Esophagus squamous epithelium (tissue), 5 donors: ENCODE measurements at regions not wholly inside any gene's neighbourhood (a gene's known extent, or its start where the extent isn't known, plus 50 kb on each side); places are given as distances from the start of the nearest gene placed in this dataset.
"Not testable (repeated sequence)": the region's sequence is repeated elsewhere in the genome, so short reads cannot be mapped to it uniquely, and the experiment has no call there.

Source experiments
- DNase-seq: peaks from one replicate; lab custom pipeline; 2025; lab: John Stamatoyannopoulos, UW
- H3K27ac ChIP-seq, 4 donors: fragments of 200-600 bp; sonication (generic); one replicate each; pipeline ENCODE4 v1.5.1; 2016 to 2019; ENCODE audit warnings: mild to moderate bottlenecking in 1 of 4
- H3K27me3 ChIP-seq, 4 donors: fragments of 200-600 bp; sonication (generic); 1 replicate in 3 of 4; 2 replicates in 1 of 4; pipeline versions ENCODE4 v1.5.1 to v1.6.0; 2017 to 2021; ENCODE audit warnings: antibody characterized with exemption in 1 of 4
- H3K36me3 ChIP-seq, 3 donors: fragments of 200-600 bp; sonication (generic); one replicate each; pipeline ENCODE4 v1.5.1; 2016 to 2019
- H3K4me1 ChIP-seq, 3 donors: fragments of 200-600 bp; sonication (generic); one replicate each; pipeline ENCODE4 v1.5.1; 2017 to 2019
- H3K4me3 ChIP-seq, 4 donors: fragments of 200-600 bp; sonication (generic); 1 replicate in 3 of 4; 2 replicates in 1 of 4; pipeline ENCODE4 v1.5.1; 2016 to 2019; ENCODE audit warnings: mild to moderate bottlenecking in 2 of 4, moderate library complexity in 1 of 4
- H3K9me3 ChIP-seq, 3 donors: fragments of 200-600 bp; sonication (generic); one replicate each; pipeline ENCODE4 v1.5.1; 2016 to 2019
- POLR2A ChIP-seq, 4 donors: fragments of 450-650 bp; IDR thresholded peaks; one replicate each; pipeline ENCODE4 v1.6.1; 2017; ENCODE audit warnings: antibody characterized with exemption in 4 of 4, mild to moderate bottlenecking in 4 of 4, moderate library complexity in 3 of 4
- WGBS, 2 donors: methylation state at CpG; one replicate each; pipeline ENCODE4 v1.1.5; 2018; 5-methylcytosine and 5-hydroxymethylcytosine counted together
- intact Hi-C: fragments of 100-400 bp; cut with DNase I; formaldehyde crosslinking; loops from one replicate; pipeline ENCODE4 v1.15.0; 2022
- TF ChIP-seq, protein P1 (sequence below), 6 experiments: fragments of 450-650 bp in 4 of 6; fragments of 200-600 bp in 2 of 6; sonication (generic) in 2 of 6; IDR thresholded peaks; one replicate each; pipeline ENCODE4 v1.5.1; 2016 to 2019; ENCODE audit warnings: antibody characterized with exemption in 6 of 6, mild to moderate bottlenecking in 4 of 6, moderate library complexity in 4 of 6
- donor health status: DM: yes; HTN: yes; CAD: no.

- Histone ChIP-seq H3K4me3 (no peak overlapping the region), H3K36me3 (no peaks in the 10 kb centered on the region), H3K27me3 (no peaks in the 10 kb centered on the region), H3K27ac (no peak overlapping the region), H3K4me1 (no peaks in the 10 kb centered on the region), H3K9me3 (no peaks in the 10 kb centered on the region)
- TF ChIP-seq, protein P1, sequence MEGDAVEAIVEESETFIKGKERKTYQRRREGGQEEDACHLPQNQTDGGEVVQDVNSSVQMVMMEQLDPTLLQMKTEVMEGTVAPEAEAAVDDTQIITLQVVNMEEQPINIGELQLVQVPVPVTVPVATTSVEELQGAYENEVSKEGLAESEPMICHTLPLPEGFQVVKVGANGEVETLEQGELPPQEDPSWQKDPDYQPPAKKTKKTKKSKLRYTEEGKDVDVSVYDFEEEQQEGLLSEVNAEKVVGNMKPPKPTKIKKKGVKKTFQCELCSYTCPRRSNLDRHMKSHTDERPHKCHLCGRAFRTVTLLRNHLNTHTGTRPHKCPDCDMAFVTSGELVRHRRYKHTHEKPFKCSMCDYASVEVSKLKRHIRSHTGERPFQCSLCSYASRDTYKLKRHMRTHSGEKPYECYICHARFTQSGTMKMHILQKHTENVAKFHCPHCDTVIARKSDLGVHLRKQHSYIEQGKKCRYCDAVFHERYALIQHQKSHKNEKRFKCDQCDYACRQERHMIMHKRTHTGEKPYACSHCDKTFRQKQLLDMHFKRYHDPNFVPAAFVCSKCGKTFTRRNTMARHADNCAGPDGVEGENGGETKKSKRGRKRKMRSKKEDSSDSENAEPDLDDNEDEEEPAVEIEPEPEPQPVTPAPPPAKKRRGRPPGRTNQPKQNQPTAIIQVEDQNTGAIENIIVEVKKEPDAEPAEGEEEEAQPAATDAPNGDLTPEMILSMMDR (IDR thresholded peaks at IDR 0.05): no peak
- no peak for TF ChIP-seq POLR2A (IDR thresholded peaks at IDR 0.05)
- DNase-seq: no peak
- intact Hi-C loops: no loop called here
- 15 to 23% methylated on average over 1 of the region's 1 CpG for WGBS, 2 donors
Observed at GRCh38 chr2:4219571-4219970, 516.2 kb downstream of the DCDC2C start.

GRCh38 chr2:4221434-4221833 is 518.1 kb downstream of the DCDC2C start:
- no peak overlapping the region for H3K27ac ChIP-seq
- 70 to 76% methylated on average over 1 of the region's 1 CpG for WGBS, 2 donors
- H3K36me3 ChIP-seq: no peaks in the 10 kb centered on the region
- H3K9me3 ChIP-seq: no peaks in the 10 kb centered on the region
- DNase-seq: no peak
- intact Hi-C loops: no loop called here
- H3K27me3 ChIP-seq: no peaks in the 10 kb centered on the region
- no peaks in the 10 kb centered on the region for H3K4me1 ChIP-seq
- no peak overlapping the region for H3K4me3 ChIP-seq
- TF ChIP-seq POLR2A (IDR thresholded peaks at IDR 0.05): no peak
- TF ChIP-seq, protein P1 (IDR thresholded peaks at IDR 0.05): no peak

- Histone ChIP-seq H3K27ac (no peak overlapping the region), H3K27me3 (no peaks in the 10 kb centered on the region), H3K36me3 (no peaks in the 10 kb centered on the region), H3K9me3 (no peaks in the 10 kb centered on the region), H3K4me3 (no peak overlapping the region), H3K4me1 (no peaks in the 10 kb centered on the region)
- DNase-seq: no peak
- WGBS, 2 donors: 76 to 79% methylated on average over 6 of the region's 6 CpGs
- TF ChIP-seq, protein P1 (IDR thresholded peaks at IDR 0.05): no peak
- intact Hi-C loops: no loop called here
Observed at GRCh38 chr2:4221845-4222244, 518.5 kb downstream of the DCDC2C start.

DNA sequence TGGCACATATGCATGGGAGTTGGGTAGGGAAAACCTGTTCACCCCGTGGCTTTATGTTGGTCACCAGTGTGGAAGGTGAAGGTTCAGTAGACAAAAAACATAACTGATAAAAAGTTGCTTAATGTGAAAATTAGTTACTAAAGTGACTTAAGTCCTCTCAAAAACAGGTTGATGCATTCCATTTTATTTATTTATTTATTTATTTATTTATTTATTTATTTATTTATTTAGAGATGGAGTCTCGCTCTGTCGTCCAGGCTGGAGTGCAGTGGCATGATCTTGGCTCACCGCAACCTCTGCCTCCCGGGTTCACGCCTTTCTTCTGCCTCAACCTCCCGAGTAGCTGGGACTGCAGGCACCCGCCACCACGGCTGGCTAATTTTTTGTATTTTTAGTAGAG is 541.0 kb downstream of the DCDC2C start:
- H3K4me3 ChIP-seq, intact Hi-C loops, H3K9me3 ChIP-seq, H3K36me3 ChIP-seq, H3K27ac ChIP-seq, DNase-seq, H3K27me3 ChIP-seq, H3K4me1 ChIP-seq: not testable (repeated sequence)
- 87 to 94% methylated on average over 9 of the region's 9 CpGs for WGBS, 2 donors

DNA sequence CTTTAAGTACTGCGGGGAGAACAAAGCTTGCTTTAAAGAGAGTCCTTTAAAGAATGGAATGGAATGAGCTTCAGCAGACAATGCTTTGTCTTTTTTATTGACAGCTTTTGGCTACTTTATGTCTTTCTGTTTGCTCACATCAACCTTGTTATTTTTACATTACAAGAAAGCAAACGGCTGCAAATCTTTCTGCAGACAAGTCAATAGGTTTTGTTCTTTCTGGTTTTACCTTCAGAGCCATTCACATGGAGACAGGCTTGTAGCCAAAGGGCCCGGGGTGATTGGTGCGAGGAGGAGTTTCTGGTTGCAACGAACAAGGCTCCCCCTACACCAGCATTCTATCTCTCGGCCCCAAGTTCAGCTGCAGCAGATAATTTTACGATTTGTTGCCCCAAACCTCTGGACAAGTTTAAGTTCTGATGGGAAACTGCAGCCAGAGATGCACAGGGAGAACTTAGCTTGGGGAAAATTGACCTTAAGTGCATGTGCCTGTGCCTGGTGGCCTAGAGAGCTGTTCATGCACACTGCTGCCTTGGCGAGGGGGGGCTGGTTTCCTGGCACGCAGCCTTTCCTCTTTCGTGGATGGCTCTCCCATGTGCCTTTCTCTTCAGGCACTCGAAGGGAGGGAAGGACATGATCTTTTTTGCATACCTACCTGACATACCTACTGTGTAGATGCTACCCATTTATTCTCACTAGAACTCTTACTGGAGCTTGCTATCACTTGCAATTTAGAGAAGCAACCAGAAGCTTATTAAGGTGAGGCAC is 543.2 kb downstream of the DCDC2C start:
- 27 to 30% methylated on average over 6 to 11 of the region's 11 CpGs for WGBS, 2 donors

More for the DNA sequence above, 543.2 kb downstream of the DCDC2C start:
- TF ChIP-seq, protein P1 (IDR thresholded peaks at IDR 0.05): no peak
- no peak for TF ChIP-seq POLR2A (IDR thresholded peaks at IDR 0.05)
- H3K27me3 ChIP-seq: no peaks in the 10 kb centered on the region
- H3K9me3 ChIP-seq: peaks cover 0 to 2% (median 0%) of the 10 kb centered on the region in 3 donors
- no peaks in the 10 kb centered on the region for H3K4me1 ChIP-seq
- intact Hi-C loops: no loop called here
- DNase-seq: no peak
- H3K27ac ChIP-seq: no peak overlapping the region
- H3K36me3 ChIP-seq: no peaks in the 10 kb centered on the region
- H3K4me3 ChIP-seq: no peak overlapping the region
